GM12891 (cell line): ENCODE measurements at regions not wholly inside any gene's neighbourhood (a gene's known extent, or its start where the extent isn't known, plus 50 kb on each side); places are given as distances from the start of the nearest gene placed in this dataset.

ENCODE experiments used
- POLR2A ChIP-seq: IDR thresholded peaks from 2 replicates; pipeline ENCODE4 v1.6.1; 2011; ENCODE audit warnings: low read depth, low read length, control low read depth
- TAF1 ChIP-seq: IDR thresholded peaks from 2 replicates; pipeline ENCODE4 v1.6.1; 2011; ENCODE audit warnings: low read depth, low read length, control low read depth

- TF ChIP-seq POLR2A: no peak
- TF ChIP-seq TAF1: no peak
These were observed 251.0 kb downstream of the TUSC1 start for GRCh38 chr9:25427290-25427689.
